GM12878 (cell line): ENCODE measurements at regions not wholly inside any gene's neighbourhood (a gene's known extent, or its start where the extent isn't known, plus 50 kb on each side); places are given as distances from the start of the nearest gene placed in this dataset.

ENCODE experiments used
- EZH2 ChIP-seq: IDR thresholded peaks from 2 replicates; pipeline ENCODE4 v1.6.1; 2012; ENCODE audit warnings: low read depth, mild to moderate bottlenecking, control low read depth, inconsistent platforms, low read length, borderline replicate concordance; ENCODE audit not compliant: control insufficient read depth
- GABPA ChIP-seq: IDR thresholded peaks from 2 replicates; pipeline ENCODE4 v1.6.1; 2014; ENCODE audit warnings: antibody characterized with exemption, low read depth, mild to moderate bottlenecking, inconsistent platforms
- JUNB ChIP-seq: IDR thresholded peaks from 2 replicates; pipeline ENCODE4 v1.6.1; 2016; ENCODE audit warnings: antibody characterized with exemption, mild to moderate bottlenecking
- RAD21 ChIP-seq: IDR thresholded peaks from 2 replicates; pipeline ENCODE4 v1.6.1; 2011; ENCODE audit warnings: mild to moderate bottlenecking, low read depth, low read length, moderate library complexity; ENCODE audit not compliant: insufficient read depth
- ZNF207 ChIP-seq: fragments of 450-650 bp; IDR thresholded peaks from 2 replicates; pipeline ENCODE4 v1.6.1; 2014; ENCODE audit warnings: antibody characterized with exemption, mild to moderate bottlenecking, borderline replicate concordance
- ZNF274 ChIP-seq: IDR thresholded peaks from one replicate; pipeline ENCODE4 v1.8.0; 2011; ENCODE audit not compliant: insufficient read length, insufficient read depth

DNA sequence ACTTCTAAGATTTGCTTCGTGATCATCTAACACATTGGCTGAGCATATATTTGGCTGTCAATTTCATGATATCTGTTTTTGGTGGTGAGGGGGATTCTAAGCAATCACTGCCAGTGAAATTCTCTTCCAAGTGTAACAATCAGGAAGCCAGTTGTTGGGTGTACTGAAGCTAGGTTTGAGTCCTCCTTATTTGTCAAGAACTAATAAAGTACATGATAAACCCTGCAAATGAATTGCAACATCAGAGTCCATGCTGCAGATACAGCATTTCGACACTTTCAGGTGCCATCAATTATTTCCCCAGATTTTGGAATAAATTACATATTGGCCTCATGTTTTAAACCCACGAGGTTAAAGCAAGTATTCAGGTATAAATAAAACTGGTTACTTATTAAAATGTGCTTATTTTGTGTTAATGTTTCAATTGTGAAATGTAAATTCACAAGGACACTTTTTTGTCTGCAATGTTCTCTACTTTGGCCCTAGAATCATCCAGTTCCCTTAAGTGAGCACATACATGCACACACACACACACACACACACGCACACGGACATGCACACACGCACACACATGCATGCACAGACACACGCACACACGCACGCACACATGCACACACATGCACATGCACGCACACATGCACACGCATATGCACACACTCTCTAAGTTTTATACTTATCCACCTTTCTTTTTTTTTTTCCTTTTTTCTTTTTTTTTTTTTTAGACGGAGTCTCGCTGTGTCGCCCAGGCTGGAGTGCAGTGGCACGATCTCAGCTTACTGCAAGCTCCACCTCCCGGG, 510.2 kb upstream of the KLF6 start:
- TF ChIP-seq RAD21 (no peak), GABPA (no peak), JUNB (no peak), ZNF207 (no peak), EZH2 (no peak), ZNF274 (no peak)
